PC-9 (cell line): ENCODE measurements at regions not wholly inside any gene's neighbourhood (a gene's known extent, or its start where the extent isn't known, plus 50 kb on each side); places are given as distances from the start of the nearest gene placed in this dataset.

ENCODE experiments used
- BruUV-seq: library from RNA; stranded (reverse); fragments of 400-500 nt; replicated peaks from 2 replicates; lab custom pipeline; 2021; lab: Mats Ljungman, UMichigan
- CTCF ChIA-PET: fragments of 300-600 bp; sonication (Branson Sonifier 250); formaldehyde crosslinking; loops from one replicate; lab custom pipeline; 2022; ENCODE audit warnings: antibody characterized with exemption; lab: Charles Lee
- POLR2A ChIA-PET: fragments of 300-600 bp; sonication (Branson Sonifier 250); formaldehyde crosslinking; loops from one replicate; lab custom pipeline; 2022; ENCODE audit warnings: antibody characterized with exemption; ENCODE audit not compliant: unreplicated experiment; lab: Charles Lee
- DNase-seq, 2 experiments: peaks; one replicate each; pipeline versions ENCODE4 v3.0.0 to v3.0.0-alpha.2; 2015 to 2022; ENCODE audit warnings: mixed read lengths in 1 of 2
- H2AFZ ChIP-seq: fragments of 200-600 bp; sonication (generic); 2 replicates; pipeline ENCODE4 v1.8.1; 2017; ENCODE audit warnings: antibody characterized with exemption
- H3F3A ChIP-seq: fragments of 200-600 bp; sonication (generic); 2 replicates; pipeline ENCODE4 v1.8.1; 2017; ENCODE audit warnings: antibody characterized with exemption, mild to moderate bottlenecking, low read depth; ENCODE audit not compliant: insufficient read depth
- H3K27ac ChIP-seq: fragments of 200-600 bp; sonication (generic); 2 replicates; pipeline ENCODE4 v1.6.1; 2016; ENCODE audit warnings: mixed run types
- H3K27me3 ChIP-seq: fragments of 200-600 bp; sonication (generic); 2 replicates; pipeline ENCODE4 v1.6.1; 2016; ENCODE audit warnings: low read depth, mixed run types; ENCODE audit not compliant: insufficient read depth
- H3K36me3 ChIP-seq: fragments of 200-600 bp; sonication (generic); 2 replicates; pipeline ENCODE4 v1.6.1; 2016; ENCODE audit warnings: low read depth, mixed run types
- H3K4me1 ChIP-seq: fragments of 200-600 bp; sonication (generic); replicated peaks from 2 replicates; pipeline ENCODE4 v1.6.1; 2016; ENCODE audit warnings: mixed run types; ENCODE audit not compliant: insufficient read depth
- H3K4me2 ChIP-seq: fragments of 200-600 bp; sonication (generic); 2 replicates; pipeline ENCODE4 v1.6.1; 2017; ENCODE audit warnings: mixed run types
- H3K4me3 ChIP-seq: fragments of 200-600 bp; sonication (generic); 2 replicates; pipeline ENCODE4 v1.6.1; 2016; ENCODE audit warnings: mixed run types
- H3K79me2 ChIP-seq: fragments of 200-600 bp; sonication (generic); 2 replicates; pipeline ENCODE4 v1.6.1; 2017; ENCODE audit warnings: low read depth, mixed run types
- H3K9me2 ChIP-seq: fragments of 200-600 bp; sonication (generic); 2 replicates; pipeline ENCODE4 v1.8.1; 2017; ENCODE audit warnings: mild to moderate bottlenecking; ENCODE audit not compliant: insufficient read depth
- H3K9me3 ChIP-seq: fragments of 200-600 bp; sonication (generic); 2 replicates; pipeline ENCODE4 v1.8.1; 2016; ENCODE audit warnings: low read depth; ENCODE audit not compliant: insufficient read depth
- H4K20me1 ChIP-seq: fragments of 200-600 bp; sonication (generic); 2 replicates; pipeline ENCODE4 v1.8.1; 2017; ENCODE audit not compliant: insufficient read depth
- EZH2 ChIP-seq: fragments of 200-600 bp; sonication (generic); IDR thresholded peaks from 2 replicates; pipeline ENCODE4 v1.8.0; 2017; ENCODE audit warnings: antibody characterized with exemption, low read depth
- intact Hi-C: fragments of 100-400 bp; cut with micrococcal nuclease; formaldehyde crosslinking; loops from one replicate; pipeline ENCODE4 v1.10.0; 2022; ENCODE audit not compliant: unreplicated experiment
- TF ChIP-seq, protein P1 (sequence below): fragments of 200-600 bp; sonication (generic); conservative IDR thresholded peaks from 2 replicates; pipeline ENCODE4 v1.6.1; 2017; ENCODE audit warnings: mixed run types, antibody characterized with exemption, mild to moderate bottlenecking, moderate library complexity

DNA sequence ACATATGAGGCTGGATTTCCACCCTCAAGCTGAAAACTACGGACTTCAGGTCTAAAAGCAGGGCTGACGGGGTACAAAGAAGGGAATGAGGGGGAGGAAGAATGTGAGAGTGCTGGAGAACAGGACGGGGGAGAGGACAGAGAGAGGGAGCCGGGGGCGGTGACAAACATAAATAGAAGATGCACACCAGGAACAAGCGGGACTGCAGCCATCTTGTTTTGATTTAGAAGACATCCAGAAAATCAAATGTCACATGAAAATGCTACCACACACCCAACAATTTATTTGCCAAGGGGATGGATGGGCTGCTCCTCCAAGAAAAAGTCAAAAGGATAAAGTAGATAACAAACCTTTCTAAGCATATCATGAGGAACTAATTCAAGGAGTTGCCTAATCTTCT, 59.2 kb upstream of the FHL2 start:
- Histone ChIP-seq H3K9me3 (no peaks in the 10 kb centered on the region), H3K9me2 (no peaks in the 10 kb centered on the region), H3F3A (peaks cover 34% of the 10 kb centered on the region), H3K27me3 (no peaks in the 10 kb centered on the region), H4K20me1 (no peaks in the 10 kb centered on the region), H2AFZ (no peak overlapping the region), H3K4me3 (no peak overlapping the region), H3K4me2 (no peak overlapping the region), H3K79me2 (no peaks in the 10 kb centered on the region), H3K27ac (no peak overlapping the region), H3K36me3 (no peaks in the 10 kb centered on the region), H3K4me1 (peaks cover 38% of the 10 kb centered on the region)
- CTCF ChIA-PET, result interaction anchor here (1.4 kb wide), 1 partner anchor 54 kb away, joined by 4 read pairs; no protein-coding TSS in a partner anchor
- POLR2A ChIA-PET, result no interaction called here
- no TSS peak for BruUV-seq
- TF ChIP-seq, protein P1, sequence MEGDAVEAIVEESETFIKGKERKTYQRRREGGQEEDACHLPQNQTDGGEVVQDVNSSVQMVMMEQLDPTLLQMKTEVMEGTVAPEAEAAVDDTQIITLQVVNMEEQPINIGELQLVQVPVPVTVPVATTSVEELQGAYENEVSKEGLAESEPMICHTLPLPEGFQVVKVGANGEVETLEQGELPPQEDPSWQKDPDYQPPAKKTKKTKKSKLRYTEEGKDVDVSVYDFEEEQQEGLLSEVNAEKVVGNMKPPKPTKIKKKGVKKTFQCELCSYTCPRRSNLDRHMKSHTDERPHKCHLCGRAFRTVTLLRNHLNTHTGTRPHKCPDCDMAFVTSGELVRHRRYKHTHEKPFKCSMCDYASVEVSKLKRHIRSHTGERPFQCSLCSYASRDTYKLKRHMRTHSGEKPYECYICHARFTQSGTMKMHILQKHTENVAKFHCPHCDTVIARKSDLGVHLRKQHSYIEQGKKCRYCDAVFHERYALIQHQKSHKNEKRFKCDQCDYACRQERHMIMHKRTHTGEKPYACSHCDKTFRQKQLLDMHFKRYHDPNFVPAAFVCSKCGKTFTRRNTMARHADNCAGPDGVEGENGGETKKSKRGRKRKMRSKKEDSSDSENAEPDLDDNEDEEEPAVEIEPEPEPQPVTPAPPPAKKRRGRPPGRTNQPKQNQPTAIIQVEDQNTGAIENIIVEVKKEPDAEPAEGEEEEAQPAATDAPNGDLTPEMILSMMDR, result no peak
- no peak for TF ChIP-seq EZH2
- intact Hi-C loops, result no loop called here
- no peak for DNase-seq

DNA sequence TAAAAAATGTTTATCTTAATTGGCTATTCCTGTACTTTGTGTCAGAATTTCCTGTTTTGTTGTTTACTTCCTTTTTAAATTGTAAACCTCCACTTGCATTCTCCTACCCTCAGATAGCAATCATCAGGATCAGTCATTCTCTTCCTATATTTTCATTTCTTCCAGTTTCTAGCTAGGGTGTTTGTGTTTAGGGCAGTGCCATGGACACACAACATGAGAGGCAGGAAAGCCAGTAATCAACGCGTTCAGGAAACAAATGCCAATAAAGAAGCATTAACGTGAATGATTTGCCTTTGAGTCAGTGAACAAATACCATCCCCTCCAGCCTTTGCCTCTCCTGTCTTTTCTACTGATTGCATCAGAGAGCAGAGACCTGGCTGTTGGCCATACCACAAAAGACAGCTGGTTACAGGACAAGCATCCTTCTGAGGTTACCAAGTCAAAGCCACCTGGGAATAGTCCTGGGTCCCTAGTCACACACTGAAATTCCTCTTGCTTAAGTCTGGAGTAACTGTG, 56.7 kb upstream of the FHL2 start:
- no peaks in the 10 kb centered on the region for H3K36me3 ChIP-seq
- H3K4me2 ChIP-seq, result peak overlapping the region; percentile 71
- peaks cover 35% of the 10 kb centered on the region for H3F3A ChIP-seq
- H3K9me2 ChIP-seq, result no peaks in the 10 kb centered on the region
- H3K79me2 ChIP-seq, result no peaks in the 10 kb centered on the region
- H3K4me3 ChIP-seq, result peak overlapping the region; percentile 12; the same call in 1 of the 2 replicates
- BruUV-seq, result TSS peak; percentile 63
- H3K9me3 ChIP-seq, result no peaks in the 10 kb centered on the region
- H2AFZ ChIP-seq, result no peak overlapping the region
- TF ChIP-seq, protein P1, result no peak
- TF ChIP-seq EZH2, result no peak
- peak; percentile 88 to 100 for DNase-seq
- H3K4me1 ChIP-seq, result peaks cover 51% of the 10 kb centered on the region
- intact Hi-C loops, result loop anchor here (2.0 kb wide), 2 partner anchors 55 to 65 kb away; no protein-coding TSS in a partner anchor
- H3K27ac ChIP-seq, result peak overlapping the region; percentile 100
- H4K20me1 ChIP-seq, result no peaks in the 10 kb centered on the region
- POLR2A ChIA-PET, result interaction anchor here (0.5 to 1.3 kb wide), 6 partner anchors 11 to 61 kb away, joined by 3 to 12 read pairs (median 10); no protein-coding TSS in a partner anchor
- no peaks in the 10 kb centered on the region for H3K27me3 ChIP-seq
- CTCF ChIA-PET, result interaction anchor here (0.6 kb wide), 1 partner anchor 51 kb away, joined by 3 read pairs; no protein-coding TSS in a partner anchor

DNA sequence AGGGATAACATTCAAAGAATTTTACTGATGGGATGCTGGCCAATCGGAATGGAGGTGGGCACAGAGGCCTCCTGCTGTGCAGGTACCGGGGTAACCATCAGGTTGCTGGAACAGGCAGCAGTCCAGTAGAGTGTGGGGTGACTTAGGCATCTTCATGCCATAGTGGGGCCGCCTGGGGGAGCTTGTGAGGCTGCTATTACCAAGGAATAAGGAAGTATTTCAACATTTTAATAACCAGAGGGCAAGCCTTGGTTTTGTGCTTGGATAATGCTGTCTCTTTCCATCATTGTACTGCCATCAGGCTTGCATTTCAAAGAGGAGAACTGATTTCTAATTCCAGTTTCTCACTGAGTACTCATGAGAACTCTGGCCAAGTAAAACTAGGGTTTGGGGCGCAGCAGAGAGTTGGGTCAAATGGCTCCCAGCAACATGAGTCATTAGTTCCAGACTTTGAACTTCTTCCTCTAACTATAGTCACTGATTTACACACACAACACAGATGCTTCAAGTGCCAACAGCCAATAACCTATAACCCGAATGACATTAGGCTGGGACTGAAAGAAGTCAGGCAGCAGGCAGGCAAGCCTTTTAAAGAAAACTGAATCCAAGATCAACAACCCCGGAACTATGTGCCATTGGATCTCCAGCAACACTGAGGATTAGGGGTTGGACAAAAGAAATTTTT, 56.1 kb upstream of the FHL2 start:
- H3K9me3 ChIP-seq, result no peaks in the 10 kb centered on the region
- peak; percentile 63 to 97 for DNase-seq
- peaks cover 35% of the 10 kb centered on the region for H3F3A ChIP-seq
- H4K20me1 ChIP-seq, result no peaks in the 10 kb centered on the region
- ChIA-PET CTCF (no interaction called here), POLR2A (interaction anchor here (0.5 to 1.3 kb wide), 3 partner anchors 51 to 60 kb away, joined by 4 to 12 read pairs (median 10); no protein-coding TSS in a partner anchor)
- peak overlapping the region; percentile 71 for H3K4me2 ChIP-seq
- TF ChIP-seq, protein P1, result peak; percentile 70
- no peak for TF ChIP-seq EZH2
- H2AFZ ChIP-seq, result peak overlapping the region; percentile 58
- no peaks in the 10 kb centered on the region for H3K79me2 ChIP-seq
- no peaks in the 10 kb centered on the region for H3K9me2 ChIP-seq
- intact Hi-C loops, result loop anchor here (1.0 to 2.0 kb wide), 3 partner anchors 55 to 66 kb away; no protein-coding TSS in a partner anchor
- peaks cover 51% of the 10 kb centered on the region for H3K4me1 ChIP-seq
- no peaks in the 10 kb centered on the region for H3K36me3 ChIP-seq
- H3K4me3 ChIP-seq, result peak overlapping the region; percentile 13; the same call in 1 of the 2 replicates
- no peaks in the 10 kb centered on the region for H3K27me3 ChIP-seq
- H3K27ac ChIP-seq, result peak overlapping the region; percentile 100
- TSS peak; percentile 93 for BruUV-seq
